ENCODE measurements at regions not wholly inside any gene's neighbourhood (a gene's known extent, or its start where the extent isn't known, plus 50 kb on each side); places are given as distances from the start of the nearest gene placed in this dataset.

DNA sequence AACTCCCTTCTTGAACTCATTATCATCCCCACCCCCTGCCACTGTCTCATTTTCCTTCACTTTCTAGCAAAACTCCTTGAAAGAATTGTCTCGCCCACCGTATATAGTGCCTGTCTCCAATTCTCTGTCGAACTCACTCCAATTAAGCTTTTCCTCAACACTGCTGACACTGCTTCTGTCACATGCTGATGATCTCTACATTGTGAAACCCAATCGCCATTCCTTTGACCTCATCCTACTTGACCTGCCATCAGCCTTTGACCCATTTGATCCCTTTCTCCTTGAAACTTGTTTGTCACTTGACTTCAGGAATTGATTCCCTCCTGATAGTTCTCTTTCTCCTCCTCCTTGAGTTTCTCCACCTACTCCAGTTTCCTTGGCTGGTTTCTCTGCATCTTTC is 54.8 kb downstream of the CCDC71L start:
- no peak overlapping the region for H3K27ac ChIP-seq
- H3K4me3 ChIP-seq, result no peak overlapping the region

DNA sequence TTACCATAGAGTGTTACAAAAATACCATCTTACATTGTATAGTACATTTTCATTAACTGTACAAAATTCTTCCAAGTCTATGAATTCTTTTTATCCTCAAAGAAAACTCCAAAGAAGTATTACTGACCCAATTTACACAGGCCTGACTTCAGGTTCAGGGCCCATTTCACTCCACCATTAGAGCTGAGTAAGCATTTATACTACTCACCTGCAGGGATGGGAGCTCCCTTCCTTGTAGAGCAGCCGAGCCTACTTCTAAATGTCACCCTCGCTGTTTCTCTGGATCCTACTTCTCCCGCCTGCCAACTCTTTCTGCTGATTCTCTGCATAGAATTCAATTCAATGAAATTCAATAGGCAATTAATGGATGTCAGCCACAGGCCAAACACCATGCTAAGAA is 56.0 kb downstream of the CCDC71L start:
- H3K27ac ChIP-seq, result peak overlapping the region in 1 of 21 experiments; percentile 14
- H3K4me3 ChIP-seq, result no peak overlapping the region

DNA sequence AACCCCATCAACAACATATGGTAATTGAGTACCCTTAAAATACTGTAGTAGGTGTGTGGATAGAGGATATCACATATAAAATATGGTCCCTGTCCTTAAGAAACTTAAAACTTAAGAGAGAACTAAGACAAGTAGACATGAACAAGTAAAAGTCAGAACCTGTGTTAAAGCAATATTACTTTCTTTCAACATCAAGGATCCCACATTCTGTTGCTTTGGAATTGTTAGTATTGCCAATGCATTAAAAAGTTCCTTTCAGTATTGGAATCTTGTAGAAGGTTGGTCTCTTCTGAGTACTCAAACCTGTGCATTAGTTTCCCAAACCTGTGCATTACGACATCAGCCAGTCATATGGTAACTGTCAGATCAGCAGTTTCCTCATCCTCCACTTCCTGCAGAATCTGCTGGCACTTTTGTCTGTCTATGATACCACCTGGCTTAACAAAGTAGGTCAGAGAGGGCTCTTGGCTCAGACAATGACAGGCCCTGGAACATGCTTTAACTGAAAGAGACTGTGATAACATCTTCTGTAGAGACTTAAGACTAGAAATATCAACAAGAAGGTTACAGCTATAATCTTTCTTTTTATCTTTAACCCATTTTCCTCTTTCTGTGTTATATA is 56.5 kb downstream of the CCDC71L start:
- H3K27ac ChIP-seq, result peak overlapping the region in 2 of 21 experiments; percentile 14 to 27
- no peak overlapping the region for H3K4me3 ChIP-seq

DNA sequence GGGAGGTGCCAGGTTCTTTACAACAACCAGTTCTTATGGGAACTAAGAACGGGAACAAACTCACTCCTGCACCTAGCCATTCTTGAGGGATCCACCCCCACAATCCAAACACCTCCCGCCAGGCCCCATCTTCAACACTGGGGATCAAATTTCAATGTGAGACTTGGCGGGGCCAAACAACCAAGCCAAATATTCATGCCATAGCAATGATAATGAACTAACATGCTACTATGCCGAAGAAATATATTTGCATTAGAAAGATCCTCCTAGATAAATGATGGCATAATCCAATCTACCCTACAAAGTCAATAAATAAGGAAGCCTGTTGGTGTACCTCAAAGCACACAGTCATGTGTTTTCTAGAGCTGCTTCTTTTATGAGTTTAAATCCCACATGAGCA is 57.6 kb downstream of the CCDC71L start:
- no peak overlapping the region for H3K27ac ChIP-seq
- no peak overlapping the region for H3K4me3 ChIP-seq

DNA sequence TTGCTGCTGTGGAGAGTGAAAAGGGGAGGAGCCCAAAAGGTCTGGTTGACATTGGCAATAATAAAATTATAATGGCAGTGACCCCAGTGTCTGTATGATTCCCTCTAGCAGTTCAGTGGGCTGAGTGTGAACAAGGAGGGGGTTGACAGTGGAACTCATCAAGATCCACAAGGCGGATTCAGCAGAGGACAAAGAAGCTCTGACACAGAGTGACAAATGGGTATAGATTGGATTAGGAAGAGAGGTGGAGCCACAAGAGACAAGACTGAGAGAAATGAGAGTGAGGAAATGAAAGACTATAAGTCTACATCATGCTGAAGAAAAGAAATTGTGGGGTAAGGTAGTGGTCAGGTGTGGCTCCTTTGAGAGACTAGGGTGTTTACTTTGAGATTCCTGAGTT is 58.9 kb downstream of the CCDC71L start:
- Histone ChIP-seq H3K4me3 (no peak overlapping the region), H3K27ac (no peak overlapping the region)

DNA sequence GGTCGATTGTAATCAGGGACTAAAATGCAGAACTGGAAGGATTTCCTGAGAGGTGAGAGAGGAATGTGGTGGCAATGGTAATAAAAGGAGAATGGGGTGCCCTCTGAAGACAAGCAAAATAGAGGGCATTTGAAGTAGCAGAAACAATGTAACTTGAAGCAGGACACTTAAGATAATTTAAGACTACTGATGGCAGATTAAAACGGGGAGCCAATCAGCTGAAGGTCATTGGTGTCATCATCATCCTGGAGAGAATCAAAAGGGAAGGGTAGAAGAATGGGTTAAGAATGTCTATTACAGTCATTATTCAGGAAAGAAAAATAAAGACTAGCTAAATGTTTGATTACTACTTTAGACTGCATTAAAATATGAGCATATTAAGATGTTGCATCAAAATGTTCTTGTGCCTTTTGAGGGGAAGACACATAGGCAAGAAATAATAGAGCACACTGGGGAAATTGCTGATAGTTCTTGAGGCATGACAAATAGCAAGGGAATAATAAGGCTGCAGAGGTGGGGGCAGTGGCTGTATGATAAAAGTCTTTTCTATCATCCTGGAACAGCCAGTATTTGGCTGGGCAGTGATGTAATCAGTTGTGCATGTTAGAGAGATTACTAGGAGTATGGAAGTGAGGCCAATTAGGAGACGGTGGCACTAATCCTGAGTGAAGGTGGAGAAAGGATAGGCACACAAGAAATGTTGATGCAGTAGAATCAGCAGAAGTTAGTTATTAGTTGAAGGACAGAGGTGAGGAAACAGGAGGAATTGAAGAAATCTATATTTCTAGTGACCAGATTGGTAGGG is 60.2 kb downstream of the CCDC71L start:
- Histone ChIP-seq H3K27ac (no peak overlapping the region), H3K4me3 (no peak overlapping the region)

DNA sequence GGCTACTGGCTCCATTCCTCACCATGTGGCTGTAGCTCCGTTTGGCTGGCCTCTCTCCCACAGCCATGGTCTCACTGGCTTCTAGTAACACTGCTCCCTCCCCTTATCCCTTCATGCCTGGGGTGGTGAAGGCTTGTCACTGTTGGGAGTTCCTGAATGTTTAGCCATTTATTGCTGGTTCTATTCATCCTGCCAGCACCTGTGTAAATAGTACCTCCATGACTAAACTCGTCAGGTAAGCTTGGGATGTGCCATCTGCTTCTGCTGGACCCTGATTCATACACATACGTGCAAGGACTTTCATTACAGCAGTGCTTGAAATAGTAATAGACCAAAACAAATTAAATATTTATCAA is 61.6 kb downstream of the CCDC71L start:
- Histone ChIP-seq H3K27ac (no peak overlapping the region), H3K4me3 (no peak overlapping the region)

DNA sequence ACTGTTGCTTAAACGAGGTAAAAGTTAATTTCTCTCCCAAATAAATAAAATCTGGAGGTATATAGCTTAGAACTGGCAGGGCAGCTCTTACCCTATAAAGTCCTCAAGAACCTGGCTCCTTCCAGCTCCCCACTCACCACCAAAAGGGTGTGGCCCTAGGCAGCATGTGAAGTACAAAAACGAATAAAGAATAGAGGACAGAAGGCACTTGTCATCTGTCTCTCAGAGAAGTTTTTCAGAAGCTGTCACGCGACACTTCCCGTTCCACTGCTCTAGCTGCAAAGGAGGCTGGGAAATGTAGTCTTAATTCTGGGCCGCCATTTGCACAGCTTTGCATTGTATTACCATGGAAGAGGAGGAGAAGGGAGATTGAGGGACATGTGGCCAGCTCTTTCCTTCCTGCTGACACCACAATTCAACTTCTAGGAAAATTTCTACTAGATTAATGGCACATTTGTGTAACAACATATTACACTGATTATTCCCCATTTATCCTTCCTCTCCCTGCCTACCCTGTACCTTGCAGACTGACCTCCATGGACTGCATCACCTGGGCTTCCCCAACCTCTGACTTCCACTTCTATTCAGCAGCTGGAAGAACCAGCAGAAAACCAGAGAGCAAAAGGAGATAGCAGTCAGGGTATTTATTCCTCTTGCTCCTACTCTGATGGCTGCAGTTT is 62.2 kb downstream of the CCDC71L start:
- Histone ChIP-seq H3K4me3 (peak overlapping the region in 2 of 7 experiments; percentile 14 to 16), H3K27ac (no peak overlapping the region)

DNA sequence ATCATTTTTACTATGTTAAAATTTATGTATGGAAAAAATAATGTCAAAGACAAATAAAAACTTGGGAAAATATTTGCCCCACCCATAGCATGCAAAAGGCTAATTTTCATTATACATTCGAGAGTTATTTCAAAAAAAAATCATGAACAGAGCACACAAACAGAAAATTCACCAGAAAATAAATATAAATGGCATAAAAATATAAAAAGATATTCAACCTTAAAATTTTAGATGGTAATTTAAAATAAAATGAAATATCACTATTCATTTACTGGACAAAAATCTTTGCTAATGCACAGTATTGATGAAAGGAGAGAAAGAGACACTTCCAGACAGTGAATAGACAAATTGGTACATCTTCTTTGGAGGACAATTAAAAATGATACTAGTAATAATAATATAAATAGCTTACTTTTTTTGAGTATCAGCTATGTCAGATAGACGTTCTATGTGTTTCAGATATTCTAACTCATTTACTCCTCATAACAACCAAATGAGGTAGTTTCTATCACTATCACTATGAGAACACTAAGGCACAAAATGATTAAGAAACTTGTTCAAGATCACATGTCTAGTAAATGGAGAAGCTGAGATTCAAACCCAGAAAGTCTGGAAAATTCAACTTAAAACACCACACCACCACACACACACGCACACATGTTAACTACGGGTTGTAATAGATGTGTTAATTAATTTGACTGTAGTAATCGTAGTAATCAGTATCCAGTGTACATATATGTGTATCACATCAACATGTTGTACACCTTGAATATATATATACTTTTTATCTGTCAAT is 63.0 kb downstream of the CCDC71L start:
- H3K4me3 ChIP-seq, result peak overlapping the region in 1 of 7 experiments; percentile 16
- H3K27ac ChIP-seq, result no peak overlapping the region

DNA sequence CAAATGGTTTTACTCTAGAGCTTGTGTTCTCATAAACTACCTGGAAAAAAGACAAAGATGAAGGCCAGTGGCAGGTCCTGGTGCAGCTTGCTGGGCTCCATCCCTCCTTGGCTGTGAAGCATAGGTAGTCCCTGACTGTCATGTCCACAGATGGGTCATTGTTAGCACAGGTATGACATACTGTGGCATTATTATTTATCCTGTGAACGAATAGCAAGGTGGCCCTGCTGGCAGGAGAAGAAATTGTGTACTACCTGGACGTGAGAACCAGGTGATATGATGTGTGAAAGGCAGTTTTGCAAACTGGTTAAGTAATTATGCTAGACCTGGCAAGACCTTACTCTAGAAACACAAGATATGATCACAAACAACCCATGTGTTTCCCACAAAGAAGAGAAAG is 63.9 kb downstream of the CCDC71L start:
- Histone ChIP-seq H3K4me3 (no peak overlapping the region), H3K27ac (no peak overlapping the region)

DNA sequence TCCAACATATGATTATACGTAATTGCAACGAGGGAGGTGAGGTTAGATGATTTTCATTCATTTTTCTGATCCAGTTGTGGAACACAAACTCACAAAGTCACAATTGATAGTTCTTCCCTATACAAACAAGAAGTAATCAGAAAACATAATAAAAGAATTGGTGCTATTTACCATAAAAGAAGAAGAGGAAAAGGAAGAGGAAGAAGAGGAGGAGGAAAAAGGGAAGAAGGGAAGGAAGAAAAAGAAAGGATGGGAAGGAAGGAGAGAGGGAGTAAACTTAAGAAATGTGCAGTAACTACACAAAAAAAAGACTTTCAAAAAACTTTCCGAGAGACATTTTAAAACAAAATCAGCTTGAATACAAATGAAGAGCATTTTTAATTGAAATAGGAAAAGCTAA is 65.0 kb downstream of the CCDC71L start:
- H3K27ac ChIP-seq, result no peak overlapping the region

DNA sequence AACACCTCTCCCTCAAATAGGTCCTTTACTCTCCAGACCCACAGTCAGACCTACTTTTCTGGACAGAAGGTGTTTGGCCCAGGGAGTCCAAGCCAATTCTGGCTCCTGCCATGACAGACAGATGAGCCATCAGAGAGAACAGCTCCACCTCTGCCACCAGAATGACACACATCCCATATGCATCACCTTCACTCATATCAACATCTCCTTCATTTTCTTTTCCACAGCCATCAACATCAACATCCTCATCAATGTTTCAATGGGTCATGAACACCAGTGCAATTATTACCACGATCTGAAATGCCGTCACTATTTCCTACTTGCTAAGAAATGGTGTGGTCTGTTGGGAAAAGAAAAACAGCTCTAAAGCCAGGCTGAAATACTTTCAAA is 67.9 kb downstream of the CCDC71L start:
- Histone ChIP-seq H3K27ac (no peak overlapping the region), H3K4me3 (no peak overlapping the region)

More for the DNA sequence above, 65.0 kb downstream of the CCDC71L start:
- no peak overlapping the region for H3K4me3 ChIP-seq

DNA sequence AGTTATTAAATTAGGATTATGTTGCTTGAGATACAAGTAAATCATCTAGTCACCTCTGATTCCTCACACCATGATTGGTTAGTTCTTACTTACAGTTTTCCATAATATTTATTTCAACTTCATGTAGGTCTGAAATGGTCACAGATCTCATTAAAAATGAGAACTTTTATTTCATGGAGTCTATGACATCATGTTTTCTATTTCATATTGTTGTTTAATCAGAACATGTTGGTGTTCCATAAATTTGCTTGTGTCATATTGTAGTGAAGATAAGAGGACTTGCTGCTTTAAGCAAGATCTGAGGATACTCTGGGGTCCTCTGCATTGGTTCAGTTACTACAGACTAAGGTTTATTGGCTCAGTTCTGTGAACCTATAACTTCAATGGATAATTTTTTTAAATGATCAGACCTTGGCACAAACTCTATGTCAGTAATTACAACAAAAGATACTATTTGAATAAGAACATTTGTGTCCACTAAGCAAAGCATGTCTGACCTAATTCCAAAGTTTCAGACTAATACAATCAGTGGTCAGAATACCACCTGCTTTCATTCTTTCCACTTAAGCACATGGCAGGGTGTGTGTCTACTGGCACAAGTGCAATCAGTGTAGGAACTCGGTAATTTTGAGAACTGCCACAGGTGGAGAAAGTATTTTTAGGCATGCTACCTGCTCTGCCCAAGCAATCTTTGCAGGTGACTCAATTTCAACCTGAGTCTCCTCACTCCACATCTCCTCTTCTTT is 68.5 kb downstream of the CCDC71L start:
- no peak overlapping the region for H3K4me3 ChIP-seq
- no peak overlapping the region for H3K27ac ChIP-seq

DNA sequence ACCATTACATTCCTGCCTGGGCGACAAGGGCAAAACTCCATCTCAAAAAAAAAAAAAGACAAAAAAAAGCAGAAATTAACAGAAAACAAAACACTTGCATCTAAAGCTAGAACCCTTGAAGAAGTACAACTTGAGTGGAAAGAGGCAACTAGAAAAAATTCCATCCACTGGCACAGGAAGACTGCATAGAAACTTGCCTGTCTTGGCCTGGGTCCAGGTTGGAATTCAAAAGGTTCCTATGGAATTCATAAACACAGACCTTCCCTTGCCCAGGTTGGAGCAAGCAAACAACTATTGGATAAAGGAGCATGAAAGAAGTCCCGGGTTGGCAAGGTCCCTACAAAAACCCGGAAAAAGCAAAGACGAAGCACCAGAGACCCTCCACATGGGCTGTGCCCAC is 69.8 kb downstream of the CCDC71L start:
- no peak overlapping the region for H3K4me3 ChIP-seq
- H3K27ac ChIP-seq, result no peak overlapping the region

DNA sequence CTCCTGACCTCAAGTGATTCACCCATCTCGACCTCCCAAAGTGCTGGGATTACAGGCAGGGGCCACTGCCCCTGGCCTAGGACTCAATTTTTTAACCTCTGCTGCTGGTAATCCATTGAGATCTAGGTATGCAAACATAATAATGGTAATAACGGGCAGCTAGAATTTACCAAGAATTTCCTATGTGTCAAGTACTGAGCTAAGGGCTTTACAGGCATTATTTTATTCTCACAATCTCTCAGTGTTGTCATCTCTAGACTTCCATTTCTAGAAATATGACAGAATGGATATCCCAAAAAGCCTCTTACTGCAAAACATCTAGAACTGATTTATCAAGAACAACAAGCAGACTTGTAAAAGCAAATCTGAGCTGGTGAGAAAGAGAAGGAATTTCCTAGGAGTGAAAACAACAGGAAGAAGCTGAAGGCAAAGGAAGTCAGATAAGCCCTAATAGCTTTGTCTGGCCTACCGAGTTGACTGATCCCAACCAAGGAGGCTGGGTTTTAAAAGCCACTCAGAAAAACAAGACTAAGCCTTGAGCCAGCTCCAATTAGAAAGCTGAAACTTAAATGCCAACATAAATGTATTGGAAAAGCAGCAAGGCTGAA is 70.6 kb downstream of the CCDC71L start:
- Histone ChIP-seq H3K27ac (peak overlapping the region in 1 of 21 experiments; percentile 16), H3K4me3 (no peak overlapping the region)

DNA sequence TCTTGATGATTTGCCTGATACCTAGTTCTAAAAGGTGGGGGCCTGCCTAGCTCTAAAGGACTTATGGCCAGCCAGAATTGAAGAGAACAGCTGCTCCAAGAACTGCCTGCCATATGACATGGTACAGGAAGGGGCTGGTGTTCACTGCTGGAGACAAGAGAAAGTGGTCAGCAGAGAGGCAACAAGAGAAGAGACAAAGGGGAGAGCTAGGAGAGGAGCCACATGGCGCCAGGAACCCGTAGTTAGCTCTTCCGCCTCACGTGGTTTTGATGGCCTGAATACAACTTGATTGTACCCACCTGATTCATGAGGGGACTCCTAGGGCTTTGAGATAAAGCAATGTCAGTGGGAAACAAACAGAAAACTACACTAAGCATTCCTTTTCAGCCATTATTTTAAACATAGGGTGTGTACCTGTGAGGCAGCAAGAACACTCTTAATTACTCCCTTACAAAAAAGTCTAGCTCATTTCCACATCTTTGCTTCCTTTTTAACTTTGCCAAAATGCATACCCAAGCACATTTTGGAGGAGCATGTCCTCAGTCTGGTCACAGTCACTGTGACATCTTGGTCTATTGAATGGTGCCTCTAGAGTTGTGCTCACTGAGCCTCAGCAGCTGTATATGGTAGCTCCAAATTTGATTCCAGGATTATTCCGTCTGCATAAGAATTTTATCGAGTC is 71.6 kb downstream of the CCDC71L start:
- Histone ChIP-seq H3K4me3 (no peak overlapping the region), H3K27ac (no peak overlapping the region)

DNA sequence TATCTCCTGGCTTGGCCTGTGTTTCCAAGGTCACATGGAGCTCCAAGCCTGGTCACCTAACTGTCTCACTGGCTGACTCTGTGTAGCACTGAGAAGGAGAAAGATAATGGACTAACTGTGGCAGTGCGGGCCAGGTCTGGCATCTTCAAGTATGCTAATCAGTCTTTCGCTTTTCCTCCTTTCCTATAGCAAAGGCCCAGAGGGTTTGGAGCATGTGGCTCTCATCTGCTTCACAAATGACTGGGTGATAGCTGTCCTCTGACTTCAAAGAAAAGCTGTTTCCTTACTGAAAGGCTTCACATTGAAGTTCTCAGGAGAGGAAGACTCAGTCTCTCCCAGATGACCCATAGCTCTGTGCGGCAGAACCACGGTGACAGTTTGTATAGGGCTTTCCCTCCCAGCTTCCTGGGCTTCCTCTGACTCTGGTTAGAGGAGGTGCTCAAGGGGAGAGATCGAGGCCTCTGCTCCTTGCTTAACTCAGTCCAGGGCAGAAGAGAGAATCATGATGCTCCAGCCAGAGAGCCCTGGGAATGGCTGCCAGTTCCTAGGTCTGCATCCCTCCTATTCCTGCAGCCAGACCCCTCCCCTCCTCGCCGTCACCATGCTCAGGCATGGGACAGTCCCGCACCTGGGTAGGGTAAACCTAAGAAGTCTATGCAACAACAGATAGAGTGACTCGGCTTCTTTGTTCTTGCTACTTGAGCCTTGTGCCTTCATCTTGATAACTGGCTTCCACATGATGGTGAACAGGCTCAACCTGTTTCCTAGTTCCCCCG is 72.3 kb downstream of the CCDC71L start:
- Histone ChIP-seq H3K4me3 (no peak overlapping the region), H3K27ac (no peak overlapping the region)
